K562 (cell line): ENCODE measurements at regions not wholly inside any gene's neighbourhood (a gene's known extent, or its start where the extent isn't known, plus 50 kb on each side); places are given as distances from the start of the nearest gene placed in this dataset.

Source experiments
- ATAC-seq: fragments of 200-7000 bp; cut with Tn5 transposase; 3 replicates; pipeline ENCODE4 v1.9.1; 2020; ENCODE audit warnings: moderate library complexity
- BruUV-seq: library from RNA; stranded (reverse); fragments of 400-500 nt; replicated peaks from 2 replicates; lab custom pipeline; 2021; lab: Mats Ljungman, UMichigan
- CTCF ChIA-PET: fragments of 300-600 bp; formaldehyde crosslinking; extraction: SDS; loops from one replicate; lab custom pipeline; 2021; ENCODE audit warnings: low intra/inter-chr PET ratio; lab: Yijun Ruan, JAX
- POLR2A ChIA-PET: fragments of 300-600, 350-650 bp; sonication (Branson Sonifier 250); formaldehyde crosslinking; extraction: SDS; loops from one replicate; lab custom pipeline; 2021; ENCODE audit warnings: antibody characterized with exemption, inconsistent platforms; lab: Yijun Ruan, JAX
- DNase-seq, 4 experiments: peaks; one replicate each; pipeline versions ENCODE4 v3.0.0 to v3.0.0-alpha.2; 2011 to 2018; ENCODE audit warnings: low spot score in 3 of 4, mixed read lengths in 3 of 4; ENCODE audit errors: extremely low read depth in 1 of 4
- FAIRE-seq: peaks from 2 replicates; lab custom pipeline; 2011; peaks lifted over from hg19 to GRCh38; lab: Jason Lieb, UNC
- H2AFZ ChIP-seq: 2 replicates; pipeline ENCODE4 v1.6.0; 2011; ENCODE audit warnings: low read depth, low read length, control low read depth, inconsistent platforms
- H3K27ac ChIP-seq: fragments of 200-600 bp; 3 replicates; pipeline ENCODE4 v1.8.0; 2011; ENCODE audit warnings: low read depth, mild to moderate bottlenecking, control low read depth, inconsistent platforms, low read length, moderate library complexity, mixed read lengths; ENCODE audit errors: extremely low read depth
- H3K27me3 ChIP-seq, 2 experiments: fragments of 300-600 bp in 1 of 2; 2 replicates in 1 of 2; 3 replicates in 1 of 2; pipeline versions ENCODE4 v1.6.0 to v1.8.0; 2011; ENCODE audit warnings: inconsistent platforms in 2 of 2, low read length in 2 of 2, mild to moderate bottlenecking in 1 of 2, mixed read lengths in 1 of 2, moderate library complexity in 1 of 2; ENCODE audit not compliant: control insufficient read depth in 2 of 2, insufficient read depth in 2 of 2
- H3K36me3 ChIP-seq: fragments of 300-600 bp; 3 replicates; pipeline ENCODE4 v1.8.0; 2011; ENCODE audit warnings: mild to moderate bottlenecking, low read length, inconsistent platforms; ENCODE audit not compliant: control insufficient read depth, insufficient read depth
- H3K4me1 ChIP-seq, 2 experiments: fragments of 200-600 bp in 1 of 2; replicated peaks in 1 of 2; 2 replicates in 1 of 2; 3 replicates in 1 of 2; pipeline versions ENCODE4 v1.5.1 to v1.8.0; 2011; ENCODE audit warnings: inconsistent platforms in 2 of 2, low read length in 2 of 2, mild to moderate bottlenecking in 1 of 2, mixed read lengths in 1 of 2, moderate library complexity in 1 of 2; ENCODE audit not compliant: control insufficient read depth in 2 of 2, insufficient read depth in 2 of 2
- H3K4me2 ChIP-seq: 2 replicates; pipeline ENCODE4 v1.6.1; 2011; ENCODE audit warnings: low read length, control low read depth, inconsistent platforms, mixed read lengths; ENCODE audit not compliant: insufficient read depth
- H3K4me3 ChIP-seq: fragments of 200-600 bp; sonication (generic), shearing (Covaris generic); 2 replicates; pipeline ENCODE4 v1.5.1; 2016; ENCODE audit warnings: control low read depth, inconsistent platforms
- H3K79me2 ChIP-seq: fragments of 200-600 bp; 3 replicates; pipeline ENCODE4 v1.8.0; 2011; ENCODE audit warnings: low read length, inconsistent platforms; ENCODE audit not compliant: control insufficient read depth, insufficient read depth
- H3K9ac ChIP-seq, 2 experiments: 2 replicates each; pipeline versions ENCODE4 v1.6.0 to v1.6.1; 2011; ENCODE audit warnings: low read depth in 2 of 2, low read length in 2 of 2, control low read depth in 1 of 2, inconsistent platforms in 1 of 2, mild to moderate bottlenecking in 1 of 2, mixed read lengths in 1 of 2; ENCODE audit not compliant: insufficient read depth in 1 of 2
- H3K9me1 ChIP-seq: one replicate; pipeline ENCODE4 v1.6.0; 2011; ENCODE audit warnings: inconsistent platforms, mild to moderate bottlenecking, low read length, moderate library complexity; ENCODE audit not compliant: control insufficient read depth, insufficient read depth
- H3K9me3 ChIP-seq: replicated peaks from 2 replicates; pipeline ENCODE4 v1.5.1; 2011; ENCODE audit warnings: low read depth, low read length, inconsistent platforms; ENCODE audit not compliant: control insufficient read depth, insufficient read depth
- H4K20me1 ChIP-seq: replicated peaks from 2 replicates; pipeline ENCODE4 v1.6.1; 2011; ENCODE audit warnings: low read length, inconsistent platforms, mixed read lengths; ENCODE audit not compliant: control insufficient read depth, insufficient read depth
- C11orf30 ChIP-seq: fragments of 450-650 bp; IDR thresholded peaks from 2 replicates; pipeline ENCODE4 v1.6.1; 2016; ENCODE audit warnings: low read depth, mild to moderate bottlenecking
- COPS2 ChIP-seq: fragments of 450-650 bp; conservative IDR thresholded peaks from 2 replicates; pipeline ENCODE4 v1.6.1; 2016; ENCODE audit warnings: mild to moderate bottlenecking, moderate library complexity
- EWSR1 ChIP-seq: fragments of 450-650 bp; IDR thresholded peaks from 2 replicates; pipeline ENCODE4 v1.6.1; 2018; ENCODE audit warnings: borderline replicate concordance, mild to moderate bottlenecking, low read depth, moderate library complexity; ENCODE audit not compliant: partially characterized antibody
- HMGN3 ChIP-seq: IDR thresholded peaks from 2 replicates; pipeline ENCODE4 v1.6.1; 2011; ENCODE audit warnings: borderline replicate concordance, low read depth, mild to moderate bottlenecking, mixed read lengths, low read length; ENCODE audit not compliant: insufficient read length; ENCODE audit errors: extremely low read depth
- HSF4 ChIP-seq: fragments of 250-450 bp; sonication (Bioruptor Pico); IDR thresholded peaks from 2 replicates; pipeline ENCODE4 v2.1.2; 2022; ENCODE audit warnings: mild to moderate bottlenecking, moderate library complexity, borderline replicate concordance
- MEF2D ChIP-seq: conservative IDR thresholded peaks from 2 replicates; pipeline ENCODE4 v1.6.1; 2016; ENCODE audit warnings: low read depth, missing genetic modification characterization, missing compliant biosample characterization
- MEIS2 ChIP-seq: fragments of 450-650 bp; IDR thresholded peaks from 2 replicates; pipeline ENCODE4 v1.6.1; 2014; ENCODE audit warnings: mild to moderate bottlenecking; ENCODE audit not compliant: partially characterized antibody
- MNT ChIP-seq, 2 experiments: fragments of 450-650 bp; conservative IDR thresholded peaks; 2 replicates each; pipeline ENCODE4 v1.6.1; 2017; ENCODE audit warnings: mild to moderate bottlenecking in 2 of 2, moderate library complexity in 2 of 2
- RNF2 ChIP-seq: sonication (generic); IDR thresholded peaks from 2 replicates; pipeline ENCODE4 v1.6.1; 2016
- SMAD3 ChIP-seq: fragments of 450-650 bp; formaldehyde crosslinking; conservative IDR thresholded peaks from 2 replicates; pipeline ENCODE4 v1.4.0; 2020; ENCODE audit warnings: mild to moderate bottlenecking
- SRSF1 ChIP-seq: fragments of 200-400 bp; formaldehyde crosslinking; IDR thresholded peaks from 2 replicates; pipeline ENCODE4 v1.6.1; 2017; ENCODE audit warnings: mild to moderate bottlenecking, low read depth, low read length, moderate library complexity
- XRCC3 ChIP-seq: fragments of 450-650 bp; IDR thresholded peaks from 2 replicates; pipeline ENCODE4 v1.6.1; 2017; ENCODE audit warnings: mild to moderate bottlenecking, moderate library complexity
- ZC3H11A ChIP-seq: IDR thresholded peaks from 2 replicates; pipeline ENCODE4 v1.6.1; 2012; ENCODE audit warnings: low read depth, low read length, improper control_type of control experiment
- ZNF316 ChIP-seq: fragments of 450-650 bp; IDR thresholded peaks from 2 replicates; pipeline ENCODE4 v1.6.1; 2016
- ZNF347 ChIP-seq: fragments of 450-650 bp; formaldehyde crosslinking; IDR thresholded peaks from 2 replicates; pipeline ENCODE4 v1.4.0; 2020; ENCODE audit warnings: low read depth, mild to moderate bottlenecking, moderate library complexity
- ZNF707 ChIP-seq: fragments of 250-450 bp; sonication (Bioruptor Pico); conservative IDR thresholded peaks from 2 replicates; pipeline ENCODE4 v1.8.0; 2022; ENCODE audit warnings: inconsistent platforms, mild to moderate bottlenecking, moderate library complexity
- WGBS: fragments of 100-300 bp; shearing (Covaris generic); methylation state at CpG from one replicate; pipeline ENCODE4 v1.1.6; 2016; ENCODE audit warnings: low coverage, mixed read lengths; ENCODE audit not compliant: insufficient coverage; ENCODE audit errors: missing lambda C conversion rate; 5-methylcytosine and 5-hydroxymethylcytosine counted together
- in situ Hi-C: fragments of 300-500 bp; cut with MboI; formaldehyde crosslinking; loops from 4 replicates; pipeline ENCODE4 v1.15.0; 2018; ENCODE audit warnings: inconsistent platforms, mixed read lengths
- intact Hi-C: fragments of 100-400 bp; cut with micrococcal nuclease; formaldehyde crosslinking; loops from 2 replicates; pipeline ENCODE4 v1.14.2; 2022
- TF ChIP-seq, protein P1 (sequence below): IDR thresholded peaks from 2 replicates; pipeline ENCODE4 v1.6.1; 2012; ENCODE audit warnings: low read depth, low read length, improper control_type of control experiment, borderline replicate concordance

- intact Hi-C loops, result no loop called here
- H3K4me3 ChIP-seq, result no peak overlapping the region
- ChIA-PET POLR2A (no interaction called here), CTCF (no interaction called here)
- in situ Hi-C loops, result no loop called here
- BruUV-seq, result no TSS peak
- no peaks in the 10 kb centered on the region for H3K9me3 ChIP-seq
- H3K4me1 ChIP-seq, result no peaks in the 10 kb centered on the region
- H3K27ac ChIP-seq, result no peak overlapping the region
- DNase-seq, result no peak
- no peak for FAIRE-seq
- no peaks in the 10 kb centered on the region for H3K79me2 ChIP-seq
- no peak for TF ChIP-seq SRSF1
- no peak for TF ChIP-seq EWSR1
- no peak for TF ChIP-seq ZC3H11A
- no peak for TF ChIP-seq COPS2
- TF ChIP-seq MEIS2, result no peak
- TF ChIP-seq C11orf30, result no peak
- no peak for TF ChIP-seq MNT (conservative IDR thresholded peaks at IDR 0.05)
- no peak for TF ChIP-seq ZNF707
- no peak for TF ChIP-seq RNF2
- no peak for TF ChIP-seq SMAD3 (CRISPR knock-in tag)
- no peak for TF ChIP-seq HSF4 (CRISPR knock-in tag)
- TF ChIP-seq, protein P1, sequence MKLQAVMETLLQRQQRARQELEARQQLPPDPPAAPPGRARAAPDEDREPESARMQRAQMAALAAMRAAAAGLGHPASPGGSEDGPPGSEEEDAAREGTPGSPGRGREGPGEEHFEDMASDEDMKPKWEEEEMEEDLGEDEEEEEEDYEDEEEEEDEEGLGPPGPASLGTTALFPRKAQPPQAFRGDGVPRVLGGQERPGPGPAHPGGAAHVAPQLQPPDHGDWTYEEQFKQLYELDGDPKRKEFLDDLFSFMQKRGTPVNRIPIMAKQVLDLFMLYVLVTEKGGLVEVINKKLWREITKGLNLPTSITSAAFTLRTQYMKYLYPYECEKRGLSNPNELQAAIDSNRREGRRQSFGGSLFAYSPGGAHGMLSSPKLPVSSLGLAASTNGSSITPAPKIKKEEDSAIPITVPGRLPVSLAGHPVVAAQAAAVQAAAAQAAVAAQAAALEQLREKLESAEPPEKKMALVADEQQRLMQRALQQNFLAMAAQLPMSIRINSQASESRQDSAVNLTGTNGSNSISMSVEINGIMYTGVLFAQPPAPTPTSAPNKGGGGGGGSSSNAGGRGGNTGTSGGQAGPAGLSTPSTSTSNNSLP, result no peak
- TF ChIP-seq ZNF316, result no peak
- TF ChIP-seq ZNF347, result no peak
- no peak for TF ChIP-seq MEF2D (tag)
- TF ChIP-seq HMGN3, result no peak
- no peak for TF ChIP-seq XRCC3
- H3K9me1 ChIP-seq, result no peaks in the 10 kb centered on the region
- no peaks in the 10 kb centered on the region for H3K36me3 ChIP-seq
- H4K20me1 ChIP-seq, result no peaks in the 10 kb centered on the region
- no peak overlapping the region for H2AFZ ChIP-seq
- no peak overlapping the region for H3K4me2 ChIP-seq
- H3K27me3 ChIP-seq, result no peaks in the 10 kb centered on the region
- ATAC-seq, result no peak
- WGBS, result 0% methylated on average over 3 of the region's 3 CpGs
- H3K9ac ChIP-seq, result no peak overlapping the region
These were observed 968.1 kb downstream of the CDH11 start for GRCh38 chr16:64153718-64154117.
